Left ventricle myocardium inferior (tissue), 1 donor: ENCODE measurements at regions not wholly inside any gene's neighbourhood (a gene's known extent, or its start where the extent isn't known, plus 50 kb on each side); places are given as distances from the start of the nearest gene placed in this dataset.
A peak's percentile ranks its signal among the peaks of the same experiment; 100 is the strongest.

Source experiments
- DNase-seq: peaks from one replicate; pipeline ENCODE4 v3.0.0-alpha.2; 2020
- H3K27ac ChIP-seq: fragments of 200-600 bp; replicated peaks from 2 replicates; pipeline ENCODE4 v1.8.0; 2021
- H3K27me3 ChIP-seq: fragments of 200-600 bp; 2 replicates; pipeline ENCODE4 v1.8.0; 2021; ENCODE audit warnings: low read depth
- H3K36me3 ChIP-seq: fragments of 200-600 bp; 2 replicates; pipeline ENCODE4 v1.8.0; 2021
- H3K4me1 ChIP-seq: fragments of 200-600 bp; 2 replicates; pipeline ENCODE4 v1.8.0; 2021
- H3K4me3 ChIP-seq: fragments of 200-600 bp; 2 replicates; pipeline ENCODE4 v1.8.0; 2021; ENCODE audit warnings: mild to moderate bottlenecking, moderate library complexity
- H3K9me3 ChIP-seq: fragments of 200-600 bp; replicated peaks from 2 replicates; pipeline ENCODE4 v1.8.0; 2021
- CTCF ChIP-seq: fragments of 200-600 bp; IDR thresholded peaks from 2 replicates; pipeline ENCODE4 v1.8.0; 2021; ENCODE audit warnings: antibody characterized with exemption, mild to moderate bottlenecking, borderline replicate concordance
- intact Hi-C: fragments of 100-400 bp; cut with micrococcal nuclease; formaldehyde crosslinking; loops from one replicate; pipeline ENCODE4 v1.11.0; 2022
- donor health status: DM: no; HTN: yes; CAD: no; lungs with severe emphysema.

- no peak overlapping the region for H3K4me3 ChIP-seq
- intact Hi-C loops, result no loop called here
- H3K9me3 ChIP-seq, result no peaks in the 10 kb centered on the region
- no peak for DNase-seq
- H3K27ac ChIP-seq, result peak overlapping the region; percentile 2
- no peaks in the 10 kb centered on the region for H3K36me3 ChIP-seq
- no peak for TF ChIP-seq CTCF
- H3K27me3 ChIP-seq, result no peaks in the 10 kb centered on the region
- peaks cover 19% of the 10 kb centered on the region for H3K4me1 ChIP-seq
Measured at GRCh38 chr1:93733340-93733739, 51.7 kb upstream of the BCAR3 start.

- H3K27me3 ChIP-seq, result no peaks in the 10 kb centered on the region
- H3K36me3 ChIP-seq, result no peaks in the 10 kb centered on the region
- no peak for TF ChIP-seq CTCF
- H3K4me1 ChIP-seq, result peaks cover 25% of the 10 kb centered on the region
- intact Hi-C loops, result no loop called here
- H3K4me3 ChIP-seq, result no peak overlapping the region
- no peak for DNase-seq
- no peaks in the 10 kb centered on the region for H3K9me3 ChIP-seq
- no peak overlapping the region for H3K27ac ChIP-seq
Measured at GRCh38 chr1:93732514-93732913, 50.9 kb upstream of the BCAR3 start.
